Breast epithelium (tissue), 4 donors: ENCODE measurements at regions not wholly inside any gene's neighbourhood (a gene's known extent, or its start where the extent isn't known, plus 50 kb on each side); places are given as distances from the start of the nearest gene placed in this dataset.
"Not testable (repeated sequence)": the region's sequence is repeated elsewhere in the genome, so short reads cannot be mapped to it uniquely, and the experiment has no call there.

Experiments used
- DNase-seq, 2 donors: peaks; one replicate each; pipeline ENCODE4 v3.0.0-alpha.2; 2019; ENCODE audit warnings: low spot score in 2 of 2
- H3K27ac ChIP-seq, 2 donors: fragments of 200-600 bp; sonication (generic) in 1 of 2; one replicate each; pipeline ENCODE4 v1.5.1; 2016 to 2019; ENCODE audit warnings: mild to moderate bottlenecking in 1 of 2
- H3K27me3 ChIP-seq, 2 donors: fragments of 200-600 bp; sonication (generic) in 1 of 2; one replicate each; pipeline versions ENCODE4 v1.5.1 to v1.6.0; 2017 to 2019; ENCODE audit warnings: control low read depth in 1 of 2, mild to moderate bottlenecking in 1 of 2
- H3K36me3 ChIP-seq: fragments of 200-600 bp; one replicate; pipeline ENCODE4 v1.5.1; 2019
- H3K4me1 ChIP-seq, 2 donors: fragments of 200-600 bp; sonication (generic); one replicate each; pipeline ENCODE4 v1.5.1; 2016 to 2019; ENCODE audit warnings: control low read depth in 1 of 2
- H3K4me3 ChIP-seq, 3 donors: fragments of 200-600 bp; sonication (generic); 1 replicate in 2 of 3; 2 replicates in 1 of 3; pipeline ENCODE4 v1.5.1; 2016 to 2019; ENCODE audit warnings: mild to moderate bottlenecking in 3 of 3, moderate library complexity in 2 of 3
- H3K9me3 ChIP-seq, 2 donors: fragments of 200-600 bp; sonication (generic) in 1 of 2; one replicate each; pipeline ENCODE4 v1.5.1; 2016 to 2019; ENCODE audit warnings: control low read depth in 1 of 2
- CTCF ChIP-seq, 3 donors: fragments of 450-650 bp; IDR thresholded peaks; one replicate each; pipeline ENCODE4 v1.5.1; 2016 to 2017; ENCODE audit warnings: antibody characterized with exemption in 3 of 3, mild to moderate bottlenecking in 3 of 3, moderate library complexity in 3 of 3
- POLR2A ChIP-seq: fragments of 450-650 bp; IDR thresholded peaks from one replicate; pipeline ENCODE4 v1.6.1; 2016; ENCODE audit warnings: antibody characterized with exemption, mild to moderate bottlenecking, moderate library complexity
- POLR2AphosphoS5 ChIP-seq, 3 donors: sonication (generic); formaldehyde crosslinking; IDR thresholded peaks; one replicate each; pipeline ENCODE4 v1.6.1; 2017; ENCODE audit warnings: antibody characterized with exemption in 3 of 3
- intact Hi-C: fragments of 100-400 bp; cut with DNase I; formaldehyde crosslinking; loops from one replicate; pipeline ENCODE4 v1.15.1; 2023; ENCODE audit warnings: low total_unique reads

DNA sequence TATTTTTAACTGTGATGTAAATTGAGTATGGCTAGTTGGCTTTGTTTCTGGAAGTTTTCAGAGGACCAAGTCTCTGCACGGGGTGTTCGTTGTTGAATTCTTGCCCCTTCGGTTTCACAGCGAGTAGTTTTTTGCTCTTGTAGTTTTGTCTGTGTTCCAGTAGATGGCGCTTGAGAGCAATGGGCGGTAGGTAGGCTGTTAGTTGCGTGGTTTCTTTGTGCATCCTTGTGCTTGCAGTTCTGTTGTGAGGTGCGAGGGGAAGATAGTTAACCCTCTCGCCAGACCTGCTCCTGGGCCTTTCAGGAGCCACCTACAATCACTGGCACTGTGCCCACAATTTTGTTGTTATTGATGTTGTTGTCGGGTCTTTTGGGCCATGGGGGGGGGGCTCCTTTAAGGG, 118.1 kb downstream of the SPIN4 start:
- H3K9me3 ChIP-seq, intact Hi-C loops, H3K27me3 ChIP-seq, H3K4me3 ChIP-seq, H3K27ac ChIP-seq, H3K4me1 ChIP-seq, H3K36me3 ChIP-seq, DNase-seq: not testable (repeated sequence)

- H3K27me3 ChIP-seq, H3K27ac ChIP-seq, DNase-seq, H3K4me1 ChIP-seq, intact Hi-C loops, H3K9me3 ChIP-seq, H3K4me3 ChIP-seq, H3K36me3 ChIP-seq: not testable (repeated sequence)
Observed at GRCh38 chrX:63218202-63218601, 132.9 kb downstream of the SPIN4 start.

- H3K36me3 ChIP-seq, H3K9me3 ChIP-seq, H3K4me1 ChIP-seq, DNase-seq, H3K27me3 ChIP-seq, H3K4me3 ChIP-seq, intact Hi-C loops, H3K27ac ChIP-seq: not testable (repeated sequence)
Observed at GRCh38 chrX:63217549-63217948, 133.6 kb downstream of the SPIN4 start.

DNA sequence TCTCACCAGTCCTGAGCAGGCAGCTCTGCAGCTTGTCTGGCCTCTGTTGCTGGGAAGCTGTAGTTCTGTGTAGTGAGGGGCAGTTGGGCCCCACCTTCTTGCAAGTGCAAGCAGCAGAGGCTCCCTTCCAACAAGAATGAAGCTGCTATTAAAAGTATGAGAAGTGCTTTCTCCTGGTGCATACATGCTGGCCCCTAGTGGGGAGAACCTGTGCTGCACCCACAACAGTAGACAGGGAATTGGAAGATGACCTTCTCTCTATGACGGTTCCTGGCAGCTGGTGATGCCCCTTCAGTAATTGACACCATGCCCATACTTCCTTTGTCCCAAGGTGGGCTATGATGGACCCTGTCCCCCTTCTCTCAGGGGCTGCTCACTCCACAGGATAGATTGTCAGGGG, 141.5 kb downstream of the SPIN4 start:
- H3K4me3 ChIP-seq, H3K27ac ChIP-seq, H3K4me1 ChIP-seq, H3K36me3 ChIP-seq, H3K9me3 ChIP-seq, intact Hi-C loops, DNase-seq, H3K27me3 ChIP-seq: not testable (repeated sequence)

GRCh38 chrX:63209128-63209527, 142.0 kb downstream of the SPIN4 start:
- H3K27me3 ChIP-seq, H3K4me3 ChIP-seq, DNase-seq, H3K27ac ChIP-seq, H3K4me1 ChIP-seq, H3K9me3 ChIP-seq, intact Hi-C loops, H3K36me3 ChIP-seq: not testable (repeated sequence)

GRCh38 chrX:63204266-63205074, 146.7 kb downstream of the SPIN4 start:
- intact Hi-C loops, H3K27me3 ChIP-seq, H3K27ac ChIP-seq, H3K9me3 ChIP-seq, DNase-seq, H3K36me3 ChIP-seq, H3K4me3 ChIP-seq, H3K4me1 ChIP-seq: not testable (repeated sequence)

DNA sequence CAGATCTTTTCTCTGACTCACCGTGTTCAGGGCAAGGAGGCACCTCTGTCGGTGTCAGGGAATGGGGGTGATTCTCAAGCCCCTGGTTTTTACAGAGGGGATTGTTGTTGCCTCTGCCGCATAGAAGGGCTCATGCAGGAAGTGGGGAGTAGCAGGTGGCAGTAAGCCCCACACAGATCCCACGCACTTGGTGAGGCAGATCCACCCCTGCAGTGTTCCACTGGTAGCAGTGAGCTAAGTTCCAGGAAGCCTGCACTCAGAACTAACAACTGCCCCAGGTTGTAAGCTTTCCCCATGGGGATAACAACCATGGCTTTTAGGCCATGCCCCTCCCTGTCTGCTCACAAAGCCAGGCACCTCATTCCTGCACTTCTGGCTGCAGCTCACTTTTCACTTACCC, 149.1 kb downstream of the SPIN4 start:
- H3K9me3 ChIP-seq, H3K27me3 ChIP-seq, DNase-seq, intact Hi-C loops, H3K27ac ChIP-seq, H3K4me1 ChIP-seq, H3K36me3 ChIP-seq, H3K4me3 ChIP-seq: not testable (repeated sequence)

GRCh38 chrX:63198693-63199092, 152.4 kb downstream of the SPIN4 start:
- intact Hi-C loops, H3K27me3 ChIP-seq, H3K27ac ChIP-seq, H3K4me3 ChIP-seq, H3K9me3 ChIP-seq, DNase-seq, H3K4me1 ChIP-seq, H3K36me3 ChIP-seq: not testable (repeated sequence)

GRCh38 chrX:63192366-63193041, 158.6 kb downstream of the SPIN4 start:
- H3K4me1 ChIP-seq, intact Hi-C loops, H3K36me3 ChIP-seq, DNase-seq, H3K27me3 ChIP-seq, H3K27ac ChIP-seq, H3K4me3 ChIP-seq: not testable (repeated sequence)
- H3K9me3 ChIP-seq: peaks cover 0 to 10% of the 10 kb centered on the region in 2 donors

DNA sequence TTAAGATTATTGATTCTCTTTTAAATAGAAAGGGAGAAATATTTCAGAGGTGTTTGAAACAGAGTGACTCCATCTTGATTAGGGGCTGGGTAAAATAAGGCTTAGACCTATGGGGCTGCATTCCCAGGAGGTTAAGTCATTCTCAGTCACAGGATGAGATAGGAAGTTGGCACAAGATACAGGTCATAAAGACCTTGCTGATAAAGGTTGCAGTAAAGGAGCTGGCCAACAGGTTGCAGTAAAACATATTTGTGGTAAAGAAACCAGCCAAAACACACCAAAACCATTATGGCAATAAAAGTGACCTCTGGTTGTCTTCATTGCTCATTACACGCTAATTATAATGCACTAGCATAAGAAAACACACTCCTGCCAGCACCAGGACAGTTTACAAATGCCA, 165.0 kb downstream of the SPIN4 start:
- no peaks in the 10 kb centered on the region for H3K36me3 ChIP-seq
- H3K4me1 ChIP-seq: no peaks in the 10 kb centered on the region
- no peaks in the 10 kb centered on the region for H3K9me3 ChIP-seq
- no peaks in the 10 kb centered on the region for H3K27me3 ChIP-seq
- DNase-seq: no peak
- no peak overlapping the region for H3K4me3 ChIP-seq
- intact Hi-C loops: no loop called here
- no peak for TF ChIP-seq POLR2A
- TF ChIP-seq POLR2AphosphoS5 (IDR thresholded peaks at IDR 0.05): no peak
- no peak for TF ChIP-seq CTCF (IDR thresholded peaks at IDR 0.05)
- no peak overlapping the region for H3K27ac ChIP-seq

- H3K27me3 ChIP-seq, H3K4me1 ChIP-seq, H3K9me3 ChIP-seq, H3K4me3 ChIP-seq, H3K36me3 ChIP-seq, DNase-seq, H3K27ac ChIP-seq, intact Hi-C loops: not testable (repeated sequence)
Observed at GRCh38 chrX:63179852-63180251, 171.3 kb downstream of the SPIN4 start.

DNA sequence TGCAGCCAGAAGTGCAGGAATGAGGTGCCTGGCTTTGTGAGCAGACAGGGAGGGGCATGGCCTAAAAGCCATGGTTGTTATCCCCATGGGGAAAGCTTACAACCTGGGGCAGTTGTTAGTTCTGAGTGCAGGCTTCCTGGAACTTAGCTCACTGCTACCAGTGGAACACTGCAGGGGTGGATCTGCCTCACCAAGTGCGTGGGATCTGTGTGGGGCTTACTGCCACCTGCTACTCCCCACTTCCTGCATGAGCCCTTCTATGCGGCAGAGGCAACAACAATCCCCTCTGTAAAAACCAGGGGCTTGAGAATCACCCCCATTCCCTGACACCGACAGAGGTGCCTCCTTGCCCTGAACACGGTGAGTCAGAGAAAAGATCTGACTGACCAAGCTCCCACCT, 174.6 kb downstream of the SPIN4 start:
- H3K36me3 ChIP-seq, H3K27me3 ChIP-seq, DNase-seq, H3K9me3 ChIP-seq, H3K27ac ChIP-seq, intact Hi-C loops, H3K4me3 ChIP-seq, H3K4me1 ChIP-seq: not testable (repeated sequence)
